Fibroblast of lung (primary cell): ENCODE measurements at regions not wholly inside any gene's neighbourhood (a gene's known extent, or its start where the extent isn't known, plus 50 kb on each side); places are given as distances from the start of the nearest gene placed in this dataset.

Experiments
- EZH2 ChIP-seq: IDR thresholded peaks from 2 replicates; pipeline ENCODE4 v1.5.1; 2012; ENCODE audit warnings: low read length, control low read depth, mild to moderate bottlenecking; ENCODE audit errors: missing control alignments
- TF ChIP-seq, protein P1 (sequence below), 2 donors: IDR thresholded peaks in 1 of 2; conservative IDR thresholded peaks in 1 of 2; 1 replicate in 1 of 2; 2 replicates in 1 of 2; pipeline ENCODE4 v1.5.1; 2011 to 2012; ENCODE audit warnings: low read length in 2 of 2, control low read depth in 1 of 2, inconsistent platforms in 1 of 2, low read depth in 1 of 2, mild to moderate bottlenecking in 1 of 2

DNA sequence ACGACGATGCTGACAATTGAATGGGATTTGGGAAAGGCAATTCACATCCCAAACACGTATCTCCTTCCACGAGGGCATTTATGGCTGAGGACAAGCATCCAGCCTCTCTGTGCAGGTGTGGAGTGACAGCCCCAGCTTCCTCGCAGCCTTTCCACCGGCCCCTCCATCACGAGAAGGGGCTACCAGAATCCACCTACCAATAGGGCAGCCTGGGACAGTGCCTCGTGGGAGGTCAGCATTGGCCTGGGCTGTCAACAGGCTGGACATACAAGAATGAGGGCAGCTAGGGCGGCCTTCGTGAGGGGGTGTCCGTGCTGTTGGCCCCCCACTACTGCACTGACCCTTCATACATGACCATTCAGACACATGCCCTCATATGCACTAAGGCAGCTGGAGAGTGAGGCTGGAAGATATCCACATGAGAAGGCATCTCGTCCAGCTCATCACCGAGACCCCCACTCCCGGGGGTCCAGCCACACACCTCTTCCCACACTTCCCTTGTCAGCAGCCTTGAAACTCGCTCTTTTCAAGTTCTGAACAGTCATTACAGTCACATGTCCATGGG is 81.0 kb upstream of the ADRA2C start:
- TF ChIP-seq, protein P1, sequence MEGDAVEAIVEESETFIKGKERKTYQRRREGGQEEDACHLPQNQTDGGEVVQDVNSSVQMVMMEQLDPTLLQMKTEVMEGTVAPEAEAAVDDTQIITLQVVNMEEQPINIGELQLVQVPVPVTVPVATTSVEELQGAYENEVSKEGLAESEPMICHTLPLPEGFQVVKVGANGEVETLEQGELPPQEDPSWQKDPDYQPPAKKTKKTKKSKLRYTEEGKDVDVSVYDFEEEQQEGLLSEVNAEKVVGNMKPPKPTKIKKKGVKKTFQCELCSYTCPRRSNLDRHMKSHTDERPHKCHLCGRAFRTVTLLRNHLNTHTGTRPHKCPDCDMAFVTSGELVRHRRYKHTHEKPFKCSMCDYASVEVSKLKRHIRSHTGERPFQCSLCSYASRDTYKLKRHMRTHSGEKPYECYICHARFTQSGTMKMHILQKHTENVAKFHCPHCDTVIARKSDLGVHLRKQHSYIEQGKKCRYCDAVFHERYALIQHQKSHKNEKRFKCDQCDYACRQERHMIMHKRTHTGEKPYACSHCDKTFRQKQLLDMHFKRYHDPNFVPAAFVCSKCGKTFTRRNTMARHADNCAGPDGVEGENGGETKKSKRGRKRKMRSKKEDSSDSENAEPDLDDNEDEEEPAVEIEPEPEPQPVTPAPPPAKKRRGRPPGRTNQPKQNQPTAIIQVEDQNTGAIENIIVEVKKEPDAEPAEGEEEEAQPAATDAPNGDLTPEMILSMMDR (conservative IDR thresholded peaks at IDR 0.05 in 1 of 2, IDR thresholded peaks at IDR 0.05 in 1 of 2; ENCODE audit: low read depth in 1 of 2, low read length in 2 of 2), result no peak
- no peak for TF ChIP-seq EZH2
